ENCODE measurements at regions not wholly inside any gene's neighbourhood (a gene's known extent, or its start where the extent isn't known, plus 50 kb on each side); places are given as distances from the start of the nearest gene placed in this dataset.

GRCh38 chr12:92459850-92460249 is 242.9 kb upstream of the PLEKHG7 start:
- no peak for DNase-seq (ENCODE audit: extremely low spot score)
- intact Hi-C loops (cut with DNase I): no loop called here
- no peaks in the 10 kb centered on the region for H3K9me3 ChIP-seq
- H3K27ac ChIP-seq (replicated peaks in 1 of 4): no peak overlapping the region
- no peak for TF ChIP-seq POLR2AphosphoS5 (IDR thresholded peaks at IDR 0.05)
- TF ChIP-seq CTCF (IDR thresholded peaks at IDR 0.05): no peak
- TF ChIP-seq EP300 (IDR thresholded peaks at IDR 0.05): no peak
- no peak for TF ChIP-seq POLR2A (IDR thresholded peaks at IDR 0.05; ENCODE audit: low read depth)
- H3K27me3 ChIP-seq: no peaks in the 10 kb centered on the region
- no peak overlapping the region for H3K4me3 ChIP-seq
- H3K4me1 ChIP-seq: peaks cover 0 to 10% (median 6%) of the 10 kb centered on the region in 4 donors
- H3K36me3 ChIP-seq: no peaks in the 10 kb centered on the region

- intact Hi-C loops (cut with DNase I): no loop called here
Measured at GRCh38 chr12:92458996-92459395, 243.8 kb upstream of the PLEKHG7 start.

GRCh38 chr12:92457458-92458180 is 245.2 kb upstream of the PLEKHG7 start:
- 79% methylated on average over 4 of the region's 4 CpGs for WGBS
- Histone ChIP-seq H3K9me3 (no peaks in the 10 kb centered on the region), H3K4me1 (peaks cover 0 to 3% (median 0%) of the 10 kb centered on the region in 4 donors), H3K36me3 (no peaks in the 10 kb centered on the region), H3K27me3 (no peaks in the 10 kb centered on the region), H3K4me3 (no peak overlapping the region), H3K27ac (replicated peaks in 1 of 4) (no peak overlapping the region)
- TF ChIP-seq POLR2AphosphoS5 (IDR thresholded peaks at IDR 0.05): no peak
- no peak for TF ChIP-seq POLR2A (IDR thresholded peaks at IDR 0.05; ENCODE audit: low read depth)
- no peak for TF ChIP-seq EP300 (IDR thresholded peaks at IDR 0.05)
- TF ChIP-seq CTCF (IDR thresholded peaks at IDR 0.05): no peak
- intact Hi-C loops (cut with DNase I): no loop called here
- DNase-seq (ENCODE audit: extremely low spot score): no peak

More at GRCh38 chr12:92458996-92459395, 243.8 kb upstream of the PLEKHG7 start:
- Histone ChIP-seq H3K9me3 (no peaks in the 10 kb centered on the region), H3K27me3 (no peaks in the 10 kb centered on the region), H3K4me1 (peaks cover 0 to 3% (median under 1%) of the 10 kb centered on the region in 4 donors), H3K4me3 (no peak overlapping the region), H3K36me3 (no peaks in the 10 kb centered on the region), H3K27ac (replicated peaks in 1 of 4) (no peak overlapping the region)
- WGBS: 96% methylated on average over 4 of the region's 4 CpGs
- TF ChIP-seq POLR2AphosphoS5 (IDR thresholded peaks at IDR 0.05) (no peak), CTCF (IDR thresholded peaks at IDR 0.05) (no peak), POLR2A (IDR thresholded peaks at IDR 0.05; ENCODE audit: low read depth) (no peak), EP300 (IDR thresholded peaks at IDR 0.05) (no peak)
- no peak for DNase-seq (ENCODE audit: extremely low spot score)

- no peak for DNase-seq (ENCODE audit: extremely low spot score)
- H3K9me3 ChIP-seq: no peaks in the 10 kb centered on the region
- TF ChIP-seq CTCF (IDR thresholded peaks at IDR 0.05) (no peak), POLR2AphosphoS5 (IDR thresholded peaks at IDR 0.05) (no peak), POLR2A (IDR thresholded peaks at IDR 0.05; ENCODE audit: low read depth) (no peak), EP300 (IDR thresholded peaks at IDR 0.05) (no peak)
- intact Hi-C loops (cut with DNase I): no loop called here
- H3K36me3 ChIP-seq: no peaks in the 10 kb centered on the region
- no peak overlapping the region for H3K4me3 ChIP-seq
- H3K27ac ChIP-seq (replicated peaks in 1 of 4): no peak overlapping the region
- no peaks in the 10 kb centered on the region for H3K4me1 ChIP-seq
- H3K27me3 ChIP-seq: no peaks in the 10 kb centered on the region
Measured at GRCh38 chr12:92452763-92453162, 250.0 kb upstream of the PLEKHG7 start.

GRCh38 chr12:92446083-92446460 is 256.7 kb upstream of the PLEKHG7 start:
- Histone ChIP-seq H3K9me3 (no peaks in the 10 kb centered on the region), H3K27ac (replicated peaks in 1 of 4) (peak overlapping the region in 2 of 4 donors; percentile 34 to 43), H3K4me3 (no peak overlapping the region), H3K4me1 (peaks cover 0 to 12% (median 11%) of the 10 kb centered on the region in 4 donors), H3K27me3 (no peaks in the 10 kb centered on the region), H3K36me3 (no peaks in the 10 kb centered on the region)
- TF ChIP-seq POLR2AphosphoS5 (IDR thresholded peaks at IDR 0.05) (no peak), CTCF (IDR thresholded peaks at IDR 0.05) (no peak), EP300 (IDR thresholded peaks at IDR 0.05) (no peak), POLR2A (IDR thresholded peaks at IDR 0.05; ENCODE audit: low read depth) (no peak)
- intact Hi-C loops (cut with DNase I): no loop called here
- WGBS: 100% methylated on average over 1 of the region's 1 CpG
- DNase-seq (ENCODE audit: extremely low spot score): no peak
